ENCODE measurements at regions not wholly inside any gene's neighbourhood (a gene's known extent, or its start where the extent isn't known, plus 50 kb on each side); places are given as distances from the start of the nearest gene placed in this dataset.

GRCh38 chr6:4346659-4347333 lies 211.4 kb upstream of the ECI2 start:
- TF ChIP-seq CTCF (IDR thresholded peaks at IDR 0.05) (no peak), EP300 (IDR thresholded peaks at IDR 0.05) (no peak), POLR2A (IDR thresholded peaks at IDR 0.05) (no peak), POLR2AphosphoS5 (IDR thresholded peaks at IDR 0.05) (no peak)

All from stomach (tissue), 4 donors.